Adrenal gland (tissue), 9 donors: ENCODE measurements at regions not wholly inside any gene's neighbourhood (a gene's known extent, or its start where the extent isn't known, plus 50 kb on each side); places are given as distances from the start of the nearest gene placed in this dataset.

Experiments used
- DNase-seq, 7 donors: peaks; one replicate each; pipeline ENCODE4 v3.0.0-alpha.2; 2019 to 2020
- H3K27ac ChIP-seq, 5 donors: fragments of 200-600 bp; sonication (generic) in 4 of 5; 1 replicate in 3 of 5; 2 replicates in 2 of 5; pipeline versions ENCODE4 v1.5.1 to v1.8.0; 2016 to 2020; ENCODE audit warnings: mild to moderate bottlenecking in 1 of 5
- H3K27me3 ChIP-seq: fragments of 200-600 bp; 2 replicates; pipeline ENCODE4 v1.8.0; 2021
- H3K36me3 ChIP-seq, 2 donors: fragments of 200-600 bp; replicated peaks in 1 of 2; 1 replicate in 1 of 2; 2 replicates in 1 of 2; pipeline versions ENCODE4 v1.5.1 to v1.8.0; 2018 to 2022
- H3K4me1 ChIP-seq, 2 donors: fragments of 200-600 bp; replicated peaks in 1 of 2; 1 replicate in 1 of 2; 2 replicates in 1 of 2; pipeline versions ENCODE4 v1.5.1 to v1.8.0; 2018 to 2021
- H3K4me3 ChIP-seq, 4 donors: fragments of 200-600 bp; sonication (generic) in 3 of 4; one replicate each; pipeline ENCODE4 v1.5.1; 2016 to 2018
- H3K9me3 ChIP-seq, 3 donors: fragments of 200-600 bp; sonication (generic) in 1 of 3; replicated peaks in 1 of 3; 1 replicate in 2 of 3; 2 replicates in 1 of 3; pipeline versions ENCODE4 v1.5.1 to v1.8.0; 2016 to 2021
- CTCF ChIP-seq, 6 experiments: fragments of 450-650 bp in 4 of 6; fragments of 200-600 bp in 2 of 6; sonication (generic) in 1 of 6; IDR thresholded peaks; 1 replicate in 5 of 6; 2 replicates in 1 of 6; pipeline versions ENCODE4 v1.5.1 to v1.8.0; 2016 to 2021; ENCODE audit warnings: antibody characterized with exemption in 6 of 6, mild to moderate bottlenecking in 2 of 6, moderate library complexity in 1 of 6
- POLR2A ChIP-seq, 2 donors: fragments of 450-650 bp; IDR thresholded peaks; one replicate each; pipeline ENCODE4 v1.6.1; 2017; ENCODE audit warnings: antibody characterized with exemption in 2 of 2, mild to moderate bottlenecking in 2 of 2, moderate library complexity in 1 of 2
- WGBS, 4 donors: extraction: QIAGEN DNeasy Blood & Tissue Kit in 2 of 4; methylation state at CpG; one replicate each; pipeline versions ENCODE4 v1.1.5 to v1.1.7; 2013 to 2017; 5-methylcytosine and 5-hydroxymethylcytosine counted together
- intact Hi-C, 2 donors: fragments of 100-400 bp; cut with DNase I; formaldehyde crosslinking; loops; one replicate each; pipeline versions ENCODE4 v1.14.1 to v1.15.0; 2022 to 2023
- donor health status: healthy with polysubstance abuse.
- donor health status: Bipolar disorder and iron deficiency.
- donor health status: DM: yes; HTN: yes; CAD: no.
- donor health status: DM: no; HTN: no; CAD: no.
- donor health status: DM: no; HTN: no; CAD: no.

- WGBS, 4 donors, result 72 to 85% (median 78%) methylated on average over 4 of the region's 4 CpGs
- no peak for DNase-seq
- H3K4me3 ChIP-seq, result no peak overlapping the region
- intact Hi-C loops, result no loop called here
- no peaks in the 10 kb centered on the region for H3K4me1 ChIP-seq
- no peaks in the 10 kb centered on the region for H3K9me3 ChIP-seq
- H3K27ac ChIP-seq, result no peak overlapping the region
- no peak for TF ChIP-seq CTCF (IDR thresholded peaks at IDR 0.05)
- no peak for TF ChIP-seq POLR2A (IDR thresholded peaks at IDR 0.05)
- no peaks in the 10 kb centered on the region for H3K27me3 ChIP-seq
- H3K36me3 ChIP-seq, result no peaks in the 10 kb centered on the region
Measured at GRCh38 chr2:34307636-34308035, 708.5 kb upstream of the FAM98A start.

- TF ChIP-seq POLR2A (IDR thresholded peaks at IDR 0.05) (no peak), CTCF (IDR thresholded peaks at IDR 0.05) (no peak)
- Histone ChIP-seq H3K9me3 (no peaks in the 10 kb centered on the region), H3K27me3 (no peaks in the 10 kb centered on the region), H3K4me3 (no peak overlapping the region), H3K27ac (no peak overlapping the region), H3K36me3 (no peaks in the 10 kb centered on the region), H3K4me1 (no peaks in the 10 kb centered on the region)
- intact Hi-C loops, result no loop called here
- DNase-seq, result no peak
Measured at GRCh38 chr2:34306745-34307144, 707.6 kb upstream of the FAM98A start.

- TF ChIP-seq CTCF (IDR thresholded peaks at IDR 0.05), result no peak
- no peaks in the 10 kb centered on the region for H3K36me3 ChIP-seq
- intact Hi-C loops, result no loop called here
- H3K4me3 ChIP-seq, result no peak overlapping the region
- H3K9me3 ChIP-seq, result no peaks in the 10 kb centered on the region
- H3K27ac ChIP-seq, result no peak overlapping the region
- H3K4me1 ChIP-seq, result no peaks in the 10 kb centered on the region
- no peak for DNase-seq
- WGBS, 4 donors, result 56 to 74% (median 61%) methylated on average over 3 of the region's 3 CpGs
- H3K27me3 ChIP-seq, result no peaks in the 10 kb centered on the region
Measured at GRCh38 chr2:34305587-34305986, 706.5 kb upstream of the FAM98A start.

GRCh38 chr2:34294961-34295360, 695.9 kb upstream of the FAM98A start:
- 80 to 85% (median 82%) methylated on average over 4 of the region's 4 CpGs for WGBS, 4 donors

More at GRCh38 chr2:34294961-34295360, 695.9 kb upstream of the FAM98A start:
- no peak overlapping the region for H3K27ac ChIP-seq
- H3K9me3 ChIP-seq, result no peaks in the 10 kb centered on the region
- H3K27me3 ChIP-seq, result no peaks in the 10 kb centered on the region
- intact Hi-C loops, result no loop called here
- TF ChIP-seq CTCF (IDR thresholded peaks at IDR 0.05) (no peak), POLR2A (IDR thresholded peaks at IDR 0.05) (no peak)
- no peaks in the 10 kb centered on the region for H3K4me1 ChIP-seq
- no peaks in the 10 kb centered on the region for H3K36me3 ChIP-seq
- no peak overlapping the region for H3K4me3 ChIP-seq
- DNase-seq, result no peak
